ENCODE measurements at regions not wholly inside any gene's neighbourhood (a gene's known extent, or its start where the extent isn't known, plus 50 kb on each side); places are given as distances from the start of the nearest gene placed in this dataset.

DNA sequence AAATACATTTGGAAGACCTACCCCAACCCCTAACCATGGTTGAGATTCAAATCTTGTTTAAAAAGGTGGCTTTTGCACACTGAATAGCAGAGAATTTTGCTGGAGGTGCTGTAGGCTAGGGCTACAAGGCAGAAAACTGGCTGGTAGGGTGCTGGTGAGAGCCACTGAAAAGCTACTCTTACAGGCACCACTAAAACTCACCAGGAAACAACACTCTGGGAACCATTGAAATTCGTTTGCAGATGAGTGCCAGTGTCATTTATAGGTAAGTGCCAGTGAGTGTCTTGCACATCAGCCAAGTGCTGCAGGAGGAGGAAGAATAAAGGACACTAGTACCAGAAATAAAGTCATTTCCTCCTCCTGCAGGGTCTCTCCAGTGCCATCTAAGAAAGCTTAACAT lies 610.2 kb downstream of the ZNF385D start:
- DNase-seq (ENCODE audit: low read depth) = no peak

DNA sequence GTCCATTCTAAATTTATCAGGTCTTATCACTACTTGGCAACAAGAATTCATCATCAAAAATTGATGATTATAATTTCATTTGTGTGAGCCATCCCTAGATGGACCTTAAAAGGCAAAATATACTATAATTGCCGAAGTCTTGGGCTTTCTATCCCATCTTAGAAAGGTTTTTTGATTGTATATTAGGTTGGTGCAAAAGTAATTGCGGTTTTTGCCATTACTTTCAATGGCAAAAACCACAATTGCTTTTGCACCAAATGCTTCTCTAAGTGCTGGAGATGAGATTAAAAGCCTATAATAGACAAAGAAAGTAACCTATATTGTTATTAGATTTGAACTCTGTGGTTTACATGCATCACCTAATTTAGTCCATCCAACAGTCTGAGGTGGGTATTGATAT lies 612.9 kb downstream of the ZNF385D start:
- no peak for DNase-seq (ENCODE audit: low read depth)

DNA sequence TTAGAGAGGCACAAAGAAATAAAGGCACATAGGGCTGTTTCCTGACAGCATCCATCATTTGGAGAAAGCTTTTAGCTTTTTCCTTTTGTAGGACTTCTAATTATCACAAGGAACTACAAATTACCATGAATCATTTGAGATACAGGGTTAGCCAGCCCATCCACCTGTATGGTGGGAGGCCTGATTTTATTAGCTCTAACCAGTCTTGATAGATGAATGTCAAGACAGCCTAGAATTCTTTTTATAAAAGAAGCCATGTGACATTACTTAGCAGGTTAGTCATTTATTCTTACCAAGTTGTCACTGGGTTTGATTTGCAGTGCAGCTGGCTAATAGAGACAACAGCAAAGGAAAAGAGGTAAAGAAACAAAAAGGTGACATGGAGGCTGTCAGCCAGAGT lies 618.1 kb downstream of the ZNF385D start:
- DNase-seq (ENCODE audit: low read depth) = no peak

DNA sequence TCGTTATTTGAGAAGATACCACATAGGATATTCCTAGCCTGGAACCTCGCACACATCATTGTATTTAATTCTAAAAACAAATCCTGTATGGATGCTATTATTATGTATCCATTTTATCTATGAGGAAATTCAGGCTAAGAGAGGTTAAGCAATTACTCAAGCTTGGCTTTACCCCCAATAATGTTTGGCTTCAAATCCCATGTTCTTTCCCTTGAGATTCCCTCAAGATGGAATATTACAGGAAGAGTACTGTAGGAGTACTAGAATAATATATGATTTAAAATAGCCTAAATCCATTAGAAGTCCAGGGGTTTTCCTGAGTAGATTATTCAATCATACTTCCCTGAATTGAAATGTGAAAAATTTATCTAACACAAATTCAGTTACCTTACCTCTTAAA lies 630.2 kb downstream of the ZNF385D start:
- no peak for DNase-seq (ENCODE audit: low read depth)

DNA sequence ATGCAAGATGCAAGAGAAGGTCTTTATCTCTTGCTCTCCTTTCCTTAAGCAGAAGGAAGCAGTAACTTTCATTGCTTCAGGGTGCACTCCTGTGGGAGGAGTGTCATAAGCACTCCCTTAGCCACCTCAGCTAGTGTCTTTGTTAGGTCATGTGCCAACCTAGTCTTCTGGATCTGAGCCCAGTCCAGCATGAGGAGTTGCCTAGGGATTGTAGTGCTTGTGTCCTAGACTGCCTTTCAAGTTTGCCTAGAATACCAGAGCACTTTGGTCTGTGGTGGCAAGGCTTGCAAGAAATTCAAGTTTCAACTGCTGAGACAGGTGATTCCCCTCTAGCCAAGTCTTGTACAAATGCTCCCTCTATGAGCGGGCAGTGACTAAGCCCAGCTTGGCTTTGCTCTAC lies 633.6 kb downstream of the ZNF385D start:
- no peak for DNase-seq (ENCODE audit: low read depth)

DNA sequence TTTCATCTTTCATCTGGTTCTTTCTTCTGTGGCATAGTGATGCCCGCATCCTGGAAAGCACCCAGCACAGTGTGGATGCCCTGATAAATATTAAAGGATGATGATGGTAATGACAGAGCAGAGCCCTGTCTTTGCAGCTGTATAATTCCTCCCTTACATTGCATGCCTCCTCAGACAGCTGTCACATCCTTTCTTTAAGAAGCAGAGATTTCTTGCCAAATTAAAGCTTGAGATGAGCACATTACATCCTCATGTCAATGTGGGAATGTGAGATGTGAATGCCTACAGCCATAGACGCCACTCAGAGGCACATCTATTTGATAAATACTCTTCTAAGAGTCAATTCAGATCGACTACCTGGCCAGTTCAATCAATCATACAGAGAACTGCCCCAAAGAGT lies 642.0 kb downstream of the ZNF385D start:
- no peak for DNase-seq (ENCODE audit: low read depth)

DNA sequence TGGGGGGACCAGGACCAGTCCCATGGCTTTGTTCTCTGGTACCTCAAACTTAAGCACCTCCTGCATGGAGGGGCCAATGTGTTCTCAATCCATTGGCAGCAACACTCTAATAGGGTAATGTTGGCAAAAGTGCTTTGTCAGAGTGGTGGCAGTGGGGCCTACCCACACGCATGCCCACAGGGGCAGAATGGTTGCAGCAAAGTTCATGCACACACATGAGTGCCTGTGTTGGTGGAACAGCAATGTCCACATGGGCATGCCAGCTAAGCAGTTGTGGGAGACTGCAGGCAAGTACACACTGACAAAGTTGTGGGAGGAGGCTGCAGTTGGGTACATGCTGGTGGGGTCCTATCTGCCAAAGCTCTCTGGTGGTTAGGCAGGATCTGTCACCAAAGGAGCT lies 645.2 kb downstream of the ZNF385D start:
- DNase-seq (ENCODE audit: low read depth) = no peak

DNA sequence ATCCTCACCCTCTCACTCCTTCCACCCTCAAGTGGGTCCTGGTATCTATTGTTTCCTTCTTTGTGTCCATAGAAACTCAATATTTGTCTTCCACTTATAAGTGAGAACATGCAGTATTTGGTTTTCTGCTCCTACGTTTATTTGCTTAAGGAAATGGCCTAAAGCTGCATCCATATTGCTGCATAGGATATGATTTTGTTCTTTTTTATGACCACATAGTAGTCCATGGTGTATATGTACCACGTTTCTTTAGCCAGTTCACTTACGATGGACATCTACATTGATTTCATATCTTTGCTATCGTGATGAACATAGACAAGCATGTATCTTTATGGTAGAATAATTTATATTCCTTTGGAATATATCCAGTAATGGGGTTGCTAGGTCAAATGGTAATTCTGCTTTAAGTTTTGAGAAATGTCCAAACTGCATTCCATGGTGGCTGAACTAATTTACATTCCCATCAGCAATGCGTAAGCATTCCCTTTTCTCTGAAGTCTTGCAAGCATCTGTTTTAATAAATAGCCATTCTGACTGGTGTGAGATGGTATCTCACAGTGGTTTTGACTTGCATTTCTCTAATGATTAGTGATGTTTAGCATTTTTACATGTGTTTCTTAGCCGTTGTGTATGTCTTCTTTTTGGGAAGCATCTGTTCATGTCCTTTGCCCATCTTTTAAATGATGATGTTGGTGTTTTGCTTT lies 650.2 kb downstream of the ZNF385D start:
- no peak for DNase-seq (ENCODE audit: low read depth)

DNA sequence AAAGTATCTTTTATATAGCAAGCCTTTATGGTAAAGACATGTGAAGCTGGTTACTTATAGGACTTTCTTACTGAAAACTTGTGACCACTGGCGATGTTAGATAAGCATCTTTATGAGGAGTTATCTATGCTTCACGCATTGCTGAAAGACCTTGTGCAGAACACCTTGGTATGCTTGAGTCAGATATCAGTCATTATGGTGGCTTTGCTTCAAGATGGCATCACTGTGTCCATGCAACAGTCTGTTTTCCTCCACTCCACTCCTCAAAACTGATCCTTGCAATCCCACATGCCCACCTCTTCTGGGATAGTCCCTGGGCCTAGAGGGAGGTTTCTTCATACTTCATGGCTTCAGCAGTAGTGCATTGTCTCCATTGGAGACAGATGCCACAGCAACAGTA lies 656.3 kb downstream of the ZNF385D start:
- no peak for DNase-seq (ENCODE audit: low read depth)

DNA sequence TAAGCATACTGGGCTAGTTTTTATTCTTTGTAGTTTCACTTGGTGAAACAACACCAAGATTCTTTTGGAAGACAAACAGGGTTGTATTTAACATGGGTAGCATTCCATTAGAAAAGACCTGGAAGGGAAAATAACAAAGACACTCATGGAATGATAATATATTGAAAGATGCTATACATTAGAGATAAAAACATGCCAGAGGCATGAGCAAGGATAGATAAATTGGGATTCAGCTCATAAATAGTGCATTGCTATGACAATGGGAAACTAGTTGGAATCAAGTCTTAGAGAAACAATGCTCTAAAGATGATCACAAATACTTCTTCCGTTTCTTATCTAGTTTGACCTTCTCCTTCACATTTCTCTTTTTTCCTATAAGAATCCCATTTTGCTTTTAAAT lies 677.4 kb downstream of the ZNF385D start:
- DNase-seq (ENCODE audit: low read depth) = no peak

DNA sequence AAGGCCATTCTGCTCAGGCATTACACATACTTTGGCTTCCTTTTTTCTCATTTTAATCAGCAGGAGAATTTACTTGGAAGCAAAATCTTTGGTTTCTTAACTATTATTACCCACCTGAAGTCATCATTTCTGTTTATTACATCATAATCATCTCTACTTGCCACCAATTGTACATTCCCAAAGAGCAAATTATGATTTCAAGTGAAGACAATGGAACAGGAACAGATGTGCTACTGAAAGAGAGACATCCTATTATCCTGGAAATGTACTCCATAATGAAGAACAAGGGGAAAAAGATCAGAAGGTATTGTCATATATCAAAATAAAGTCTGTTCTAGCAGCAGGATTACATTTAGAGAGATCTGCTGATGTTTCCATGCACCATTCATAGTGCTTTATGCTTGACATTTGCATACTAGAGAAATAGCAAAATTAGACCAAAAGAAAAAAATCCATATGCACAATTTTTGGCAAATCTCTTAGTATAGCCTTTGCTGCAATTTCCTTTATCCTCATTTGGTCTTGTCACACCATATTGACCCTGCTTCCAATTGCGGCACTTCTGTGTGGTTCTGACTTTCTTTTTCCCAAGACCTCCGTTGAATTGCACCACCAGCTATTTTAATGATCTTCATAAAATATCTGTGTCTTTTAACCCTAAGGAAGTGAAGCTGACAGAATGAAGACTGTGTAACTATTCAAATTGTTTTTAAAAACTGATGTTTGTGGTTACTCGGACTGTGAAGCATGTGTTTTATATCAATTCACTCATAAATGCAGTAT lies 683.8 kb downstream of the ZNF385D start:
- no peak for DNase-seq (ENCODE audit: low read depth)

DNA sequence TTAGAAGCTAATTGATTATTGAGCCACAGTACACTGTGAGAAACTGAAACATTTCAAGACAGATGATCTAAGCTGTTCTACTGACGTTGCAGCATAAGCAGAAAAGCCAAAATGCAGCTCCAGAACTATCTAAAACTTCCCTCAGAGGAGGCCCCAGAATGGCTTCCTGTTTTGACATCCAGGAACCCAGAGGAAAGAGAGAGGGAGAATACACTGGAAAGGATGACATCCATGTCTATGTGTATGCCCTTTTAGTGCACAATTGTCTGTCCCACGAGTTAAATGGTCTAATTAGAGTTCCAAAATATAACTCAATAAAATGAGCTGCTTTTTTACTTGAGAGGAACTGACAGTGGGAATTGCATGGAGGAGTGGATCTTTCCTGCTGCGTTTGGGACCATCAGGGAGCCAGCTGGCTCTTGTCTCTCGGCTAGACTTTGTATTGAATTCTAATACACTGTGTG lies 688.1 kb downstream of the ZNF385D start:
- DNase-seq (ENCODE audit: low read depth) = no peak

DNA sequence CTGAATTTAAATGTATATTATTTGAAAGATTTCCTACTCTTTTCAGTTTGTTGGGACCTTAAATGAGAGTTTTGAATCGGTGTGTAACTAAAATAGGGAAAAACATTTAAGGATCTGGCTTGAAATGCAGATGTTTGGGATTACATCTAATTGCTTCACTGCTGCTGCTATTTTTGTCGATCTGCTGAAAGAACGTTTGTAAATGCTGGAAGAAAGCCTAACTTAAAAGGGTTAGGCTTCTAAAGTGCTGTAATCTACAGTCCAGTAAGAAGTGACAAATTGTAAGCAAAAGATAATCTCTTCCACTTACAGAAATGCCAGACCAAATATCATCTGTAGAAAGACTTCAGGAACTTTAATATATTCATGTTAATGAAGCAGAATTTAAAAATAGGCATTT lies 691.6 kb downstream of the ZNF385D start:
- DNase-seq (ENCODE audit: low read depth) = no peak

DNA sequence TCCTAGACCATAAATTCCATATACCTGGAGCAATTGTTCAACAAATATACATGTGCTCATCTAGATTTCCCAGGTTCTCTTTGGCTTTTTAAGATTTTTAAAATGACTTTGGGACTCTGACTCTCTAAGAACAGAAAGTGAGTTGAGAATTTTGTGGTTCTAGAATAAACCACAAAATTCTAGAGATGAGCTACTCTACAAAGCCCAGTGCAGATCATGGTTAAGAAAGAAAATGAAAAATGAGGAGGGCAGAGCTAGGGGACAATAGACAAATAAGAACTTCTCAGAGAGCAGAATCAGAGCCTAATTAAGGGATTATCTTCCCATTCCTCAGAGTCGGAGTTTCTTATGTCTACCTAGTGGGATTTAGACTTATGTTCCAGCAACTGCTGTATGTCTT lies 694.7 kb downstream of the ZNF385D start:
- no peak for DNase-seq (ENCODE audit: low read depth)

DNA sequence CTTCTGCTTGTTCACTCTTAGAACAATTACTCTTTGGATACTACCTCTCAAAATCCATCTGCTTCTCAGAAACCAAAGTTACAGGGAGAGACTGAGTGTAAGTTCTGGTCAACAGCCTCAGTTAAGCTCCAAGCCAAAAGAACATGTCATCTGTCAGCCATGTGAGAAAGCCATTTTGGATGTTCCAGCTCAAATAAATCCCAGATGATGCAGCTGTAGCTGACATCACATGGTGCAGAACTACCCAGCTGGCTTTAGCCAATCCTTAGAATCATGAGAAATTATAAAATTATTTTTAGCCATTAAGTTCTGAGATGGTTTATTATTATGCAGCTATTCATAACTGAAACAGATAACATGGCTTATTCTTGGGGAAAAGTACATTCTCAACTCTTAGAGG lies 696.0 kb downstream of the ZNF385D start:
- DNase-seq (ENCODE audit: low read depth) = no peak

DNA sequence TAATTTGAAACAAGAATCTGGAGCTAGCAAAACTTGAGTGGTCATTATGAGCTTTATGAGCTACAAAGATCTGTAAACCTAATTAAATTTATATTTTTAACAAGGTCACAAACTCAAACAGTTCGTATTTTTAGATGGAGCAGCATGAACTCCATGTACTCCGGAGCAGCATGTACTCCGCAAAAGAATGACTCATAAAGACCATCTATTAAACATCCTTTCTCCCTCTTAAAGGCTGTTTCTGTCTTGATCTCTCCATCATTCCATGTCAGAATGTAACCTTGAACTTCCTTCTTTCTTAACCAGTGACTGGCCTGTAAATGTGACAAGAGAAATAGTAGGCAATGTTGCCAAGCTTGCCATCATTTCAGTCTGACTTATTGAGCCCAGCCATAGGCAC lies 696.9 kb downstream of the ZNF385D start:
- no peak for DNase-seq (ENCODE audit: low read depth)

DNA sequence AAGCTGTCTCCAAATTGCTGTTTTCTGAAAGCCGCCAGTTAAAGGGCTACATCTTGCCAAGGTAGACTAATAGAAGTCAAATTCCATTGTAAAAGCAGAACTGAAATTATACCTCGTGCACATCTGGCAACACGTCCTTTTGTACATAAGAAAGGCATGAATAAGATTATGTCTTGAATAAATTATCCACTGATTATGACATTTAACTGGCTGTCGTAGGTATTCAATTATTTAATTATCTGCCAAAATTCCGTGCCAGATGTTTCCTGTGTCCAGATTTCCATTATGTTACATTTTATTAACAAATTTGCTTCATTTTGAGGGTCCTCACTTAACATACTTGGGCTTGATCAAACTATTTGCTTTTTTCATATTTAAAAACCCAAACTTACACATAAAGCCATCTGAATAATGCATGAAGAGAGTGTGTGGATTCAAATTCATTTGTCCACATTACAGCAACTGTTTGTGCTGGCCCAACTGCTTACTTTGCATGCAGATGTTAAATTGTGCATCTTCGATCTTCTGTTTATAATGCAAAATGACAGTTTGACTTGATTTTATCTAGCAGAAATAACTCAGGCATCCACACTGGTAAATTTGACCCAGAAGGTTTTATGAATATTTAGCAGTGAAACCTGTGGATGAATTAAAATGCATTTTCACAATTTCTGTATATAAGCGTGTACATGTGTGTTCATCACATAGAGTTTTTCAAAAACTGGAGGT lies 701.5 kb downstream of the ZNF385D start:
- no peak for DNase-seq (ENCODE audit: low read depth)

DNA sequence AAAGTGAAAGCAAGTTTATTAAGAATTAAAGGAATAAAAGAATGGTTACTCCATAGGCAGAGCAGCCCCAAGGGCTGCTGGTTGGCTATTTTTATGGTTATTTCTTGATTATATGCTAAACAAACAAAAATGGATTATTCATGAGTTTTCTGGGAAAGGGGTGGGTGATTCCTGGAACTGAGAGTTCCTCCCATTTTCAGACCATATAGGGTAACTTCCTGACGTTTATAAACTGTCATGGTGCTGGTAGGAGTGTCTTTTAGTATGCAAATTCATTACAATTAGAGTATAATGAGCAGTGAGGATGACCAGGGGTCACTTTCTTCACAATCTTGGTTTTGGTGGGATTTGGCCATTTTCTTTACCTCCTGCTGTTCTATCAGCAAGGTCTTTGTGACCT lies 707.9 kb downstream of the ZNF385D start:
- DNase-seq (ENCODE audit: low read depth) = no peak

DNA sequence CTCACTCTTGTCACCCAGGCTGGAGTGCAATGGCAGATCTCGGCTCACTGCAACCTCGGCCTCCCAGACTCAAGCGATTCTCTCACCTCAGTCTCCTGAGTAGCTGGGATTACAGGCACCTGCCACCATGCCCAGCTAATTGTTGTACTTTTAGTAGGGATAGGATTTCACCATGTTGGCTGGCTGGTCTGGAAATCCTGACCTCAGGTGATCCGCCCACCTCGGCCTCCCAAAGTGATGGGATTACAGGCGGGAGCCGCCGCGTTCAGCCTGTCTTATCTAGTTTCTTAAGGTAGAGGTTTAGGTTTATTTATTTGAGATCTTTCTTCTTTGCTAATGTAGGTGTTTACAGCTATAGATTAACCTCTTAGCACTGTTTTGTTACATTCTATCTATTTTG lies 708.8 kb downstream of the ZNF385D start:
- DNase-seq (ENCODE audit: low read depth) = no peak

DNA sequence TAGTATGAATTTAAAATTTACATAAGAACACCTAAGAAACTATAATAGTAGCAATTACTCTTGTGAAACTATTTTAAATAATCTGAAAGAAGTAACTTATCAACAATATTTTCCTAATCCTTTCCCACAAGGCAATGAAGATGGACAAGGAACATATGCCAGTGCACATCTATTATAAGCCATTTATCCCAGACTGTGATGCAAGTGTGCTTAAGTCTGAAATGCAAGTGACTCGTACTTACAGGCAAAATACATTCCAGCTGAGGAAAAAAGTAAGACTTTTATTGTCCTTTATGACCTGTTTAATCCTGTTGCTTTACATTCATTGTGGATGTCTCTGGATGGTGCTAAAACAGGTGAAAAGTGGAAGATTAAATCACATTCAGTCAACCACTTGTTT lies 709.4 kb downstream of the ZNF385D start:
- no peak for DNase-seq (ENCODE audit: low read depth)

DNA sequence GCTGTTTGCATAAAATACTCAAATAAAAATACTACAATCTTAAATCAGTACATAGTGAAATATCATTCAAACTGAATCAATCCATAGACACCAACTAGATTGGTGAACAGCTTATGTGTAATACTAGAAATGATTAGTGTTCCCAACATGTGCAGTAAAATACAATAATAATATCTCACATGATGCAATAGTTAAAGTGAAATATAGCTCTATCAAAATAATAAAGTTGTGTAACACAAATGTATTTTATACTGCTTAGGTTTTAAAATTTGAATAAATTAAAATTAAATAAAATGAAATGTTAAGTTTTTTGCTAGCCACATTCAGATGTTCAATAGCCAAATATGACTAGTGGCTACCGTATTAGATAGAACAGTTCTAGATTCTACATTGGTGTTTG lies 714.1 kb downstream of the ZNF385D start:
- no peak for DNase-seq (ENCODE audit: low read depth)

DNA sequence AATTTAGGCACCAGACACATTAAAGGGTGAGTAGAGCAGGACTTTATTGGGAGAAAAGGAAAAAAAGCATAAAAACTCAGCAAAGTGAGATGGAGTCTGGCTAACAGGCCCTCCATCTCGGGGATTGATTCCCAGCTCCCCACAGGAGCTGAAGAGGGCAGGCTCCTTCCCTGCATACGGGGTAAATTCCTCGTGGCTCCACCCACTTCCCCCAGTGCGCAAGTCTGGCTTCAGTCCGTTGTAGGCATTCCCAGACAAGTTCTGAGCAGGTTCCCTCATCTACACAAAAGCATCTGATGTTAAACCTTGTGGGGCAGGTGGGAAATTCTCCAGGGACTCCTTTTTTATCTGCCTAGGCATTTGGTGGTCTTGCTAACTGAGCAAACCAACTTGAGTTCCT lies 722.6 kb downstream of the ZNF385D start:
- DNase-seq (ENCODE audit: low read depth) = no peak

DNA sequence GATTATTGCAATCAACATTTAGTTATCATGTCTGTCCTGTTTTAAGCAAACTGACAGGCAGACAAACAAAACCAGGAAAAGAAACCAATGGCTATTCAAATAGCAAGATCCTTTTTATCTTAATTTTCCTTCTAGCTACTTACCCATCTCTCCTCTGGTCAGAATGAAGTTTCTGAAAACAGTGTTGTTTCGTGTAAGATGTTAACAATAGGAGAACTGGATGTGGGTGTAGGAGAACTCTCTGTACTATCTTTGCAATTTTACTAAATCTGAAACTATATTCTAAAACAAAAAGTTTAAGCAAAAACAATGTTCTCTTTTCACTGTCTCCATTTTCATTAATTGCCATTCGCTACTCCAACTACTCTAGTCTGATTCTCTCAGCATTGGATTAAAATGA lies 726.4 kb downstream of the ZNF385D start:
- DNase-seq (ENCODE audit: low read depth) = no peak
